HCT116 (cell line): ENCODE measurements at regions not wholly inside any gene's neighbourhood (a gene's known extent, or its start where the extent isn't known, plus 50 kb on each side); places are given as distances from the start of the nearest gene placed in this dataset.

ENCODE experiments used
- ATAC-seq: fragments of 200-7000 bp; cut with Tn5 transposase; 2 replicates; pipeline ENCODE4 v1.9.1; 2020; ENCODE audit warnings: mild to moderate bottlenecking, moderate library complexity
- BruUV-seq: library from RNA; stranded (reverse); fragments of 400-500 nt; replicated peaks from 2 replicates; lab custom pipeline; 2021; lab: Mats Ljungman, UMichigan
- CTCF ChIA-PET: fragments of 300-600 bp; sonication (Branson Sonifier 250); formaldehyde crosslinking; loops from one replicate; lab custom pipeline; 2021; ENCODE audit warnings: antibody characterized with exemption; lab: Charles Lee
- POLR2A ChIA-PET: fragments of 300-600, 350-600 bp; sonication (Branson Sonifier 250); formaldehyde crosslinking; loops from one replicate; lab custom pipeline; 2021; ENCODE audit warnings: antibody characterized with exemption; lab: Charles Lee
- RAD21 ChIA-PET, 2 experiments: fragments of 300-600 bp; sonication (Branson Sonifier 250); formaldehyde crosslinking; loops; one replicate each; lab custom pipeline; 2023; ENCODE audit warnings: low total read pairs in 2 of 2; ENCODE audit not compliant: uncharacterized antibody in 2 of 2, unreplicated experiment in 2 of 2, low non-redundant PET in 1 of 2; lab: Charles Lee
- DNase-seq: peaks from one replicate; pipeline ENCODE4 v3.0.0-alpha.2; 2010; ENCODE audit warnings: low read depth, low spot score
- H2AFZ ChIP-seq: fragments of 200-600 bp; shearing (Covaris generic), sonication (generic); 2 replicates; pipeline ENCODE4 v1.6.1; 2017; ENCODE audit warnings: low read depth, mixed run types, mixed read lengths, antibody characterized with exemption, low read length; ENCODE audit not compliant: poor library complexity, severe bottlenecking
- H3K27ac ChIP-seq: 2 replicates; pipeline ENCODE4 v1.5.1; 2012; ENCODE audit warnings: low read depth, low read length
- H3K27me3 ChIP-seq: fragments of 200-600 bp; sonication (generic); 2 replicates; pipeline ENCODE4 v1.6.1; 2016; ENCODE audit warnings: mixed run types, low read length, mixed read lengths; ENCODE audit not compliant: insufficient read depth
- H3K36me3 ChIP-seq, 2 experiments: fragments of 200-500 bp in 1 of 2; fragments of 200-600 bp in 1 of 2; sonication (Bioruptor generic) in 1 of 2; sonication (generic) in 1 of 2; 2 replicates each; pipeline versions ENCODE4 v1.5.1 to v1.6.1; 2014 to 2016; ENCODE audit warnings: low read length in 2 of 2, inconsistent platforms in 1 of 2, mixed read lengths in 1 of 2, mixed run types in 1 of 2; ENCODE audit not compliant: insufficient read depth in 2 of 2, control insufficient read depth in 1 of 2
- H3K4me1 ChIP-seq, 2 experiments: fragments of 200-600 bp in 1 of 2; sonication (generic) in 1 of 2; 2 replicates each; pipeline versions ENCODE4 v1.5.1 to v1.6.1; 2012 to 2017; ENCODE audit warnings: low read length in 2 of 2, inconsistent platforms in 1 of 2, mild to moderate bottlenecking in 1 of 2, mixed read lengths in 1 of 2, mixed run types in 1 of 2, moderate library complexity in 1 of 2; ENCODE audit not compliant: insufficient read depth in 2 of 2, control insufficient read depth in 1 of 2
- H3K4me2 ChIP-seq: fragments of 200-600 bp; sonication (generic); 2 replicates; pipeline ENCODE4 v1.6.1; 2017; ENCODE audit warnings: mixed run types, low read length, mixed read lengths
- H3K4me3 ChIP-seq, 2 experiments: fragments of 200-600 bp in 1 of 2; sonication (generic) in 1 of 2; replicated peaks in 1 of 2; 2 replicates each; pipeline ENCODE4 v1.5.1; 2011 to 2016; ENCODE audit warnings: low read length in 2 of 2, control low read depth in 1 of 2, low read depth in 1 of 2, mild to moderate bottlenecking in 1 of 2, mixed read lengths in 1 of 2, mixed run types in 1 of 2
- H3K79me2 ChIP-seq: fragments of 200-600 bp; sonication (generic); 2 replicates; pipeline ENCODE4 v1.6.1; 2017; ENCODE audit warnings: mild to moderate bottlenecking, mixed run types, low read length, moderate library complexity, mixed read lengths; ENCODE audit not compliant: insufficient read depth
- H3K9ac ChIP-seq: fragments of 200-600 bp; sonication (generic); 2 replicates; pipeline ENCODE4 v1.6.1; 2016; ENCODE audit warnings: low read length, mixed read lengths
- H3K9me2 ChIP-seq: fragments of 200-600 bp; sonication (generic), shearing (Covaris generic); 2 replicates; pipeline ENCODE4 v1.6.1; 2017; ENCODE audit warnings: mixed run types, mild to moderate bottlenecking, moderate library complexity; ENCODE audit not compliant: insufficient read depth
- H3K9me3 ChIP-seq, 2 experiments: fragments of 200-500 bp in 1 of 2; fragments of 200-600 bp in 1 of 2; sonication (Bioruptor generic) in 1 of 2; sonication (generic) in 1 of 2; 2 replicates each; pipeline ENCODE4 v1.6.1; 2014 to 2017; ENCODE audit warnings: low read length in 2 of 2, mixed read lengths in 2 of 2, inconsistent platforms in 1 of 2, low read depth in 1 of 2, mild to moderate bottlenecking in 1 of 2, mixed run types in 1 of 2, moderate library complexity in 1 of 2; ENCODE audit not compliant: control insufficient read depth in 1 of 2, insufficient read depth in 1 of 2
- H4K20me1 ChIP-seq: fragments of 200-600 bp; sonication (generic), shearing (Covaris generic); 2 replicates; pipeline ENCODE4 v1.6.1; 2017; ENCODE audit warnings: mixed run types, mild to moderate bottlenecking, moderate library complexity; ENCODE audit not compliant: insufficient read depth
- CTCF ChIP-seq, 3 experiments: fragments of 200-600 bp in 1 of 3; sonication (generic) in 1 of 3; IDR thresholded peaks in 2 of 3; conservative IDR thresholded peaks in 1 of 3; 2 replicates each; pipeline ENCODE4 v1.5.1; 2012 to 2017; ENCODE audit warnings: low read depth in 2 of 3, low read length in 2 of 3, antibody characterized with exemption in 1 of 3, borderline replicate concordance in 1 of 3, control low read depth in 1 of 3, mild to moderate bottlenecking in 1 of 3, mixed read lengths in 1 of 3, mixed run types in 1 of 3, moderate library complexity in 1 of 3; ENCODE audit not compliant: insufficient read depth in 1 of 3
- EGR1 ChIP-seq: IDR thresholded peaks from 2 replicates; pipeline ENCODE4 v1.6.1; 2012; ENCODE audit warnings: low read depth
- ELF1 ChIP-seq: IDR thresholded peaks from 2 replicates; pipeline ENCODE4 v1.6.1; 2012; ENCODE audit warnings: low read depth, borderline replicate concordance
- EZH2 ChIP-seq: fragments of 200-600 bp; sonication (generic); IDR thresholded peaks from 2 replicates; pipeline ENCODE4 v1.6.1; 2017; ENCODE audit warnings: antibody characterized with exemption, mixed run types
- FOSL1 ChIP-seq: IDR thresholded peaks from 2 replicates; pipeline ENCODE4 v1.6.1; 2012; ENCODE audit warnings: low read depth
- JUND ChIP-seq: IDR thresholded peaks from 2 replicates; pipeline ENCODE4 v1.6.1; 2012
- POLR2A ChIP-seq: IDR thresholded peaks from 2 replicates; pipeline ENCODE4 v1.7.0; 2011; ENCODE audit warnings: borderline replicate concordance; ENCODE audit not compliant: insufficient read depth, insufficient read length; ENCODE audit errors: extremely low read depth
- POLR2AphosphoS5 ChIP-seq: IDR thresholded peaks from 2 replicates; pipeline ENCODE4 v1.6.1; 2011; ENCODE audit warnings: mild to moderate bottlenecking, low read depth, low read length, moderate library complexity
- REST ChIP-seq: IDR thresholded peaks from 2 replicates; pipeline ENCODE4 v1.6.1; 2012; ENCODE audit warnings: low read depth
- SIN3A ChIP-seq: IDR thresholded peaks from 2 replicates; pipeline ENCODE4 v1.6.1; 2012; ENCODE audit warnings: low read depth
- SP1 ChIP-seq: IDR thresholded peaks from 2 replicates; pipeline ENCODE4 v1.6.1; 2012; ENCODE audit warnings: low read depth
- SRF ChIP-seq: IDR thresholded peaks from 2 replicates; pipeline ENCODE4 v1.6.1; 2012; ENCODE audit warnings: low read depth
- TCF7L2 ChIP-seq: IDR thresholded peaks from 2 replicates; pipeline ENCODE4 v1.7.0; 2011; ENCODE audit warnings: borderline replicate concordance, inconsistent platforms; ENCODE audit not compliant: insufficient read depth, insufficient read length; ENCODE audit errors: extremely low read depth
- YY1 ChIP-seq: IDR thresholded peaks from 2 replicates; pipeline ENCODE4 v1.6.1; 2011; ENCODE audit warnings: low read length, low read depth, moderate library complexity, mild to moderate bottlenecking; ENCODE audit not compliant: insufficient replicate concordance; ENCODE audit errors: extremely low read depth
- ZFX ChIP-seq: fragments of 450-650 bp; IDR thresholded peaks from 2 replicates; pipeline ENCODE4 v1.6.1; 2017
- intact Hi-C: fragments of 100-400 bp; cut with micrococcal nuclease; formaldehyde crosslinking; loops from 2 replicates; pipeline ENCODE4 v1.10.0; 2022

GRCh38 chr9:130779153-130779855, 55.8 kb upstream of the ABL1 start:
- Histone ChIP-seq H4K20me1 (no peaks in the 10 kb centered on the region), H3K4me3 (no peak overlapping the region), H3K27ac (no peak overlapping the region), H2AFZ (no peak overlapping the region), H3K4me2 (no peak overlapping the region)
- ChIA-PET RAD21 (no interaction called here), CTCF (no interaction called here)
- intact Hi-C loops: no loop called here
- ATAC-seq (no peak), DNase-seq (no peak)
- TF ChIP-seq SIN3A (no peak), POLR2A (no peak), EZH2 (no peak), SP1 (no peak), CTCF (IDR thresholded peaks at IDR 0.05 in 2 of 3, conservative IDR thresholded peaks at IDR 0.05 in 1 of 3; ENCODE audit: borderline replicate concordance in 1 of 3, insufficient read depth in 1 of 3, low read depth in 2 of 3, low read length in 2 of 3) (no peak), JUND (no peak)
- TF ChIP-seq, all 23 proteins: peak for 0
- Histone ChIP-seq H3K9me2 (no peaks in the 10 kb centered on the region), H3K36me3 (no peaks in the 10 kb centered on the region; a peak in 1 of 4 replicates), H3K4me1 (no peaks in the 10 kb centered on the region), H3K9me3 (peaks cover 7 to 10% of the 10 kb centered on the region in 2 experiments; a peak in 2 of 4 replicates), H3K79me2 (peaks cover 7% of the 10 kb centered on the region; the same call in 1 of the 2 replicates), H3K9ac (no peak overlapping the region), H3K27me3 (no peaks in the 10 kb centered on the region)
- POLR2A ChIA-PET: no interaction called here
- no TSS peak for BruUV-seq

- Histone ChIP-seq H3K4me3 (no peak overlapping the region), H3K27me3 (no peaks in the 10 kb centered on the region), H3K4me1 (no peaks in the 10 kb centered on the region; a peak in 1 of 4 replicates), H3K27ac (no peak overlapping the region), H3K79me2 (peaks cover 18% of the 10 kb centered on the region; the same call in 1 of the 2 replicates), H3K9ac (no peak overlapping the region), H3K9me2 (no peaks in the 10 kb centered on the region), H3K4me2 (no peak overlapping the region), H3K9me3 (peaks cover 0 to 7% of the 10 kb centered on the region in 2 experiments; a peak in 1 of 4 replicates), H4K20me1 (no peaks in the 10 kb centered on the region), H2AFZ (no peak overlapping the region), H3K36me3 (no peaks in the 10 kb centered on the region; a peak in 1 of 4 replicates)
- no TSS peak for BruUV-seq
- intact Hi-C loops: loop anchor here (10.0 kb wide), 1 partner anchor 224 kb away; the partner anchor contains the start of gene LAMC3
- ChIA-PET POLR2A (no interaction called here), RAD21 (no interaction called here), CTCF (no interaction called here)
- ATAC-seq (no peak), DNase-seq (no peak)
- TF ChIP-seq TCF7L2 (no peak), POLR2A (no peak), EZH2 (no peak), ZFX (no peak), JUND (no peak), REST (no peak), SRF (no peak), YY1 (no peak), ELF1 (no peak), SP1 (no peak), POLR2AphosphoS5 (no peak), FOSL1 (no peak), EGR1 (no peak)
These were observed 54.6 kb upstream of the ABL1 start for GRCh38 chr9:130780415-130780814.
